HL-60 (cell line): ENCODE measurements at regions not wholly inside any gene's neighbourhood (a gene's known extent, or its start where the extent isn't known, plus 50 kb on each side); places are given as distances from the start of the nearest gene placed in this dataset.

Source experiments
- GABPA ChIP-seq: IDR thresholded peaks from 2 replicates; pipeline ENCODE4 v1.6.1; 2012; ENCODE audit warnings: low read depth
- POLR2AphosphoS5 ChIP-seq: IDR thresholded peaks from 2 replicates; pipeline ENCODE4 v1.6.1; 2012; ENCODE audit warnings: low read depth
- SPI1 ChIP-seq: IDR thresholded peaks from 2 replicates; pipeline ENCODE4 v1.6.1; 2012; ENCODE audit warnings: low read depth, mild to moderate bottlenecking, borderline replicate concordance
- TF ChIP-seq, protein P1 (sequence below): IDR thresholded peaks from one replicate; pipeline ENCODE4 v1.5.1; 2011; ENCODE audit warnings: low read length, control low read depth, inconsistent platforms; ENCODE audit not compliant: insufficient read depth
- TF ChIP-seq, protein P2 (sequence below): IDR thresholded peaks from 2 replicates; pipeline ENCODE4 v1.6.1; 2012; ENCODE audit warnings: low read depth; ENCODE audit not compliant: insufficient replicate concordance

GRCh38 chr14:48247977-48248376 is 572.6 kb upstream of the MDGA2 start:
- TF ChIP-seq POLR2AphosphoS5 = no peak
- TF ChIP-seq, protein P1, sequence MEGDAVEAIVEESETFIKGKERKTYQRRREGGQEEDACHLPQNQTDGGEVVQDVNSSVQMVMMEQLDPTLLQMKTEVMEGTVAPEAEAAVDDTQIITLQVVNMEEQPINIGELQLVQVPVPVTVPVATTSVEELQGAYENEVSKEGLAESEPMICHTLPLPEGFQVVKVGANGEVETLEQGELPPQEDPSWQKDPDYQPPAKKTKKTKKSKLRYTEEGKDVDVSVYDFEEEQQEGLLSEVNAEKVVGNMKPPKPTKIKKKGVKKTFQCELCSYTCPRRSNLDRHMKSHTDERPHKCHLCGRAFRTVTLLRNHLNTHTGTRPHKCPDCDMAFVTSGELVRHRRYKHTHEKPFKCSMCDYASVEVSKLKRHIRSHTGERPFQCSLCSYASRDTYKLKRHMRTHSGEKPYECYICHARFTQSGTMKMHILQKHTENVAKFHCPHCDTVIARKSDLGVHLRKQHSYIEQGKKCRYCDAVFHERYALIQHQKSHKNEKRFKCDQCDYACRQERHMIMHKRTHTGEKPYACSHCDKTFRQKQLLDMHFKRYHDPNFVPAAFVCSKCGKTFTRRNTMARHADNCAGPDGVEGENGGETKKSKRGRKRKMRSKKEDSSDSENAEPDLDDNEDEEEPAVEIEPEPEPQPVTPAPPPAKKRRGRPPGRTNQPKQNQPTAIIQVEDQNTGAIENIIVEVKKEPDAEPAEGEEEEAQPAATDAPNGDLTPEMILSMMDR = no peak
- TF ChIP-seq SPI1 = no peak
- TF ChIP-seq, protein P2, sequence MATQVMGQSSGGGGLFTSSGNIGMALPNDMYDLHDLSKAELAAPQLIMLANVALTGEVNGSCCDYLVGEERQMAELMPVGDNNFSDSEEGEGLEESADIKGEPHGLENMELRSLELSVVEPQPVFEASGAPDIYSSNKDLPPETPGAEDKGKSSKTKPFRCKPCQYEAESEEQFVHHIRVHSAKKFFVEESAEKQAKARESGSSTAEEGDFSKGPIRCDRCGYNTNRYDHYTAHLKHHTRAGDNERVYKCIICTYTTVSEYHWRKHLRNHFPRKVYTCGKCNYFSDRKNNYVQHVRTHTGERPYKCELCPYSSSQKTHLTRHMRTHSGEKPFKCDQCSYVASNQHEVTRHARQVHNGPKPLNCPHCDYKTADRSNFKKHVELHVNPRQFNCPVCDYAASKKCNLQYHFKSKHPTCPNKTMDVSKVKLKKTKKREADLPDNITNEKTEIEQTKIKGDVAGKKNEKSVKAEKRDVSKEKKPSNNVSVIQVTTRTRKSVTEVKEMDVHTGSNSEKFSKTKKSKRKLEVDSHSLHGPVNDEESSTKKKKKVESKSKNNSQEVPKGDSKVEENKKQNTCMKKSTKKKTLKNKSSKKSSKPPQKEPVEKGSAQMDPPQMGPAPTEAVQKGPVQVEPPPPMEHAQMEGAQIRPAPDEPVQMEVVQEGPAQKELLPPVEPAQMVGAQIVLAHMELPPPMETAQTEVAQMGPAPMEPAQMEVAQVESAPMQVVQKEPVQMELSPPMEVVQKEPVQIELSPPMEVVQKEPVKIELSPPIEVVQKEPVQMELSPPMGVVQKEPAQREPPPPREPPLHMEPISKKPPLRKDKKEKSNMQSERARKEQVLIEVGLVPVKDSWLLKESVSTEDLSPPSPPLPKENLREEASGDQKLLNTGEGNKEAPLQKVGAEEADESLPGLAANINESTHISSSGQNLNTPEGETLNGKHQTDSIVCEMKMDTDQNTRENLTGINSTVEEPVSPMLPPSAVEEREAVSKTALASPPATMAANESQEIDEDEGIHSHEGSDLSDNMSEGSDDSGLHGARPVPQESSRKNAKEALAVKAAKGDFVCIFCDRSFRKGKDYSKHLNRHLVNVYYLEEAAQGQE = no peak
- no peak for TF ChIP-seq GABPA
